Right lobe of liver (tissue), 6 donors: ENCODE measurements at regions not wholly inside any gene's neighbourhood (a gene's known extent, or its start where the extent isn't known, plus 50 kb on each side); places are given as distances from the start of the nearest gene placed in this dataset.

Experiments
- ATAC-seq, 4 donors: fragments of 200-7000 bp; cut with Tn5 transposase; one replicate each; pipeline ENCODE4 v1.9.1; 2020; ENCODE audit warnings: mild to moderate bottlenecking in 4 of 4, moderate library complexity in 4 of 4
- DNase-seq, 3 donors: peaks; one replicate each; pipeline ENCODE4 v3.0.0-alpha.2; 2020
- H3K27ac ChIP-seq, 3 donors: fragments of 200-600 bp; one replicate each; pipeline ENCODE4 v1.8.0; 2022
- H3K27me3 ChIP-seq, 2 donors: fragments of 200-600 bp; one replicate each; pipeline ENCODE4 v1.8.0; 2022
- H3K36me3 ChIP-seq, 4 donors: fragments of 200-600 bp; sonication (generic) in 1 of 4; one replicate each; pipeline versions ENCODE4 v1.5.1 to v1.8.0; 2017 to 2022; ENCODE audit warnings: control low read depth in 1 of 4
- H3K4me1 ChIP-seq, 4 donors: fragments of 200-600 bp; sonication (generic) in 1 of 4; one replicate each; pipeline versions ENCODE4 v1.5.1 to v1.8.0; 2017 to 2022; ENCODE audit warnings: control low read depth in 1 of 4
- H3K4me3 ChIP-seq, 3 donors: fragments of 200-600 bp; one replicate each; pipeline ENCODE4 v1.8.0; 2022
- H3K9me3 ChIP-seq, 4 donors: fragments of 200-600 bp; sonication (generic) in 1 of 4; one replicate each; pipeline versions ENCODE4 v1.5.1 to v1.8.0; 2017 to 2022; ENCODE audit warnings: control low read depth in 1 of 4
- POLR2A ChIP-seq: fragments of 450-650 bp; IDR thresholded peaks from one replicate; pipeline ENCODE4 v1.6.1; 2017; ENCODE audit warnings: antibody characterized with exemption, mild to moderate bottlenecking
- WGBS: methylation state at CpG from one replicate; pipeline ENCODE4 v1.1.6; 2018; ENCODE audit warnings: low coverage, low lambda C conversion rate; ENCODE audit not compliant: insufficient coverage; ENCODE audit errors: missing lambda C conversion rate; 5-methylcytosine and 5-hydroxymethylcytosine counted together
- intact Hi-C, 2 donors: fragments of 100-400 bp; cut with DNase I; formaldehyde crosslinking; loops; one replicate each; pipeline versions ENCODE4 v1.11.2 to v1.14.1; 2022
- TF ChIP-seq, protein P1 (sequence below), 4 donors: fragments of 200-600 bp in 3 of 4; fragments of 450-650 bp in 1 of 4; IDR thresholded peaks; one replicate each; pipeline versions ENCODE4 v1.5.1 to v1.8.0; 2016 to 2022; ENCODE audit warnings: antibody characterized with exemption in 4 of 4, mild to moderate bottlenecking in 2 of 4
- donor health status: DM: no; HTN: yes; CAD: no.
- donor health status: DM: no; HTN: no; CAD: no.
- donor health status: DM: no; HTN: no; CAD: no.
- donor health status: DM: no; HTN: yes; CAD: no.
- donor health status: DM: no; HTN: yes; CAD: no.

DNA sequence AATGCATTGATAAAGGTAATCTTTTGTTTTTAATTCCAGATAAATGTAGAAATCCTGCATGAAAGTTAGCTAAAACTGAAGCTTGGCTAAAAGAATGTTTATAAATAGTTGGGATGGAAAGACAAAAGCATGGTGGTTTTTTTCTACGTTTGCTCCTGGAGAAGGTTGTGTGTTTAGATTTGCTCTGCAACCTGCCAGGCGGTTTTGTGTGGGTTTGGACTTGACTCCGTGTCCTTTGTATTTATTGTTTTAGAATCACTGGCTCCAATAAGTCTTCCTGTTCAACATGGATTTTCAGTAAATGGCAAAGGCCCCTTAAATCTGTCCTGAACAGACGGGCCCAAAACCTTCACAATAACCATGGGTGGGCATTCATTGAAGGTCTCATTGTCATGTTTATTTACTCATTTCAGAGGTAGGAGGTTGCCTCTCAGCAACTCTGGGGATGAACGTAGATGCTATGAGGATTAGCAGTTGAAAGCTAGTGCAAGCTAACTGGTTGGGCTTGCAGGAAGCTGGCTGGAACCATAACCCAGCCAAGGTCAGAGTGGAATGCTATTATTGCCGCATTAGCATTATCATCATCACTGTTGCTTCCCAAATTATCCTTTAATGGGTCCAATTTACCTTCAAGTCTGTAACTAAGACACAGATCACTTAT lies 60.6 kb upstream of the ADAMTS9 start:
- no peaks in the 10 kb centered on the region for H3K9me3 ChIP-seq
- H3K27me3 ChIP-seq, result no peaks in the 10 kb centered on the region
- intact Hi-C loops, result no loop called here
- TF ChIP-seq POLR2A, result no peak
- TF ChIP-seq, protein P1, sequence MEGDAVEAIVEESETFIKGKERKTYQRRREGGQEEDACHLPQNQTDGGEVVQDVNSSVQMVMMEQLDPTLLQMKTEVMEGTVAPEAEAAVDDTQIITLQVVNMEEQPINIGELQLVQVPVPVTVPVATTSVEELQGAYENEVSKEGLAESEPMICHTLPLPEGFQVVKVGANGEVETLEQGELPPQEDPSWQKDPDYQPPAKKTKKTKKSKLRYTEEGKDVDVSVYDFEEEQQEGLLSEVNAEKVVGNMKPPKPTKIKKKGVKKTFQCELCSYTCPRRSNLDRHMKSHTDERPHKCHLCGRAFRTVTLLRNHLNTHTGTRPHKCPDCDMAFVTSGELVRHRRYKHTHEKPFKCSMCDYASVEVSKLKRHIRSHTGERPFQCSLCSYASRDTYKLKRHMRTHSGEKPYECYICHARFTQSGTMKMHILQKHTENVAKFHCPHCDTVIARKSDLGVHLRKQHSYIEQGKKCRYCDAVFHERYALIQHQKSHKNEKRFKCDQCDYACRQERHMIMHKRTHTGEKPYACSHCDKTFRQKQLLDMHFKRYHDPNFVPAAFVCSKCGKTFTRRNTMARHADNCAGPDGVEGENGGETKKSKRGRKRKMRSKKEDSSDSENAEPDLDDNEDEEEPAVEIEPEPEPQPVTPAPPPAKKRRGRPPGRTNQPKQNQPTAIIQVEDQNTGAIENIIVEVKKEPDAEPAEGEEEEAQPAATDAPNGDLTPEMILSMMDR (IDR thresholded peaks at IDR 0.05), result no peak
- no peak overlapping the region for H3K27ac ChIP-seq
- no peak for ATAC-seq
- no peaks in the 10 kb centered on the region for H3K36me3 ChIP-seq
- 62% methylated on average over 5 of the region's 6 CpGs for WGBS
- no peak overlapping the region for H3K4me3 ChIP-seq
- H3K4me1 ChIP-seq, result no peaks in the 10 kb centered on the region
- DNase-seq, result no peak

DNA sequence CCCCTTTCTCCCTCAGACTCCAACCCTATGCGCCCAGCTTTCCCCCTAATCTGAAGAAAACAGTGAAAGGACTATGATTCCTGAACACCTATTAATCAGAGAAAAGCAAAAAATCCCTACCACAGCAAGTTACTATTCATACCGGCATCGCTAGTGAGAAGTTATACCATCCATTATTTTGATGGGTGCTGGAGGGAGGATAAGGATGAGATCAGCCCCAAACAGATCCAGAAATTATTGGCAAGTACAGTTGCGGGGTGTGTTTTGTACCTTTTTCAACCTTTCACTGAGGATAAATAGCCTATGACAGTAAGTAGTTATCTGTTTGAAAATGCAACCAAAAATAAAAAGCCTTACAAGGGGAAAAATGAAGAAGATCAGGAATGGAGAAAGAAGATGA lies 59.9 kb upstream of the ADAMTS9 start:
- no peaks in the 10 kb centered on the region for H3K36me3 ChIP-seq
- ATAC-seq (no peak), DNase-seq (no peak)
- TF ChIP-seq, protein P1 (IDR thresholded peaks at IDR 0.05), result no peak
- no peak for TF ChIP-seq POLR2A
- no peak overlapping the region for H3K4me3 ChIP-seq
- H3K27me3 ChIP-seq, result no peaks in the 10 kb centered on the region
- H3K9me3 ChIP-seq, result no peaks in the 10 kb centered on the region
- no peaks in the 10 kb centered on the region for H3K4me1 ChIP-seq
- intact Hi-C loops, result no loop called here
- 74% methylated on average over 4 of the region's 4 CpGs for WGBS
- H3K27ac ChIP-seq, result no peak overlapping the region

DNA sequence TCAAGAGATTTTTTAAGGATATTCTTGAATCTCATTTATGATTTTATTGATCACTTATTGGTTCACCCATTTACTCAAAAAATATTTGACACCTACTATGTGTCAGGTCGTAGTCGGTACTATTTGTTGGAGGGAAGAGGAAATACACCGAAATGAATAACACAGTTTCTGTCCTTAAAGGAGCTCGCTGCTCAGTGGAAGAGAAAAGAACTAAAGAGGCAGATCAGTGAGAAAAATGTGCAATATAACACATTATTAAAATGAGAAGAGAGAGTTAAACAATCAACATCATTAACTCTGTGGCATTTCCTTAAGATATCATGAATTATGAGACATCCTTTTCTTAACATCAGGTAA lies 56.1 kb upstream of the ADAMTS9 start:
- no peaks in the 10 kb centered on the region for H3K4me1 ChIP-seq
- DNase-seq, result no peak
- TF ChIP-seq POLR2A, result no peak
- TF ChIP-seq, protein P1 (IDR thresholded peaks at IDR 0.05), result no peak
- no peaks in the 10 kb centered on the region for H3K27me3 ChIP-seq
- no peak for ATAC-seq
- H3K27ac ChIP-seq, result no peak overlapping the region
- no peaks in the 10 kb centered on the region for H3K36me3 ChIP-seq
- 60% methylated on average over 4 of the region's 4 CpGs for WGBS
- no peak overlapping the region for H3K4me3 ChIP-seq
- intact Hi-C loops, result no loop called here
- H3K9me3 ChIP-seq, result no peaks in the 10 kb centered on the region

DNA sequence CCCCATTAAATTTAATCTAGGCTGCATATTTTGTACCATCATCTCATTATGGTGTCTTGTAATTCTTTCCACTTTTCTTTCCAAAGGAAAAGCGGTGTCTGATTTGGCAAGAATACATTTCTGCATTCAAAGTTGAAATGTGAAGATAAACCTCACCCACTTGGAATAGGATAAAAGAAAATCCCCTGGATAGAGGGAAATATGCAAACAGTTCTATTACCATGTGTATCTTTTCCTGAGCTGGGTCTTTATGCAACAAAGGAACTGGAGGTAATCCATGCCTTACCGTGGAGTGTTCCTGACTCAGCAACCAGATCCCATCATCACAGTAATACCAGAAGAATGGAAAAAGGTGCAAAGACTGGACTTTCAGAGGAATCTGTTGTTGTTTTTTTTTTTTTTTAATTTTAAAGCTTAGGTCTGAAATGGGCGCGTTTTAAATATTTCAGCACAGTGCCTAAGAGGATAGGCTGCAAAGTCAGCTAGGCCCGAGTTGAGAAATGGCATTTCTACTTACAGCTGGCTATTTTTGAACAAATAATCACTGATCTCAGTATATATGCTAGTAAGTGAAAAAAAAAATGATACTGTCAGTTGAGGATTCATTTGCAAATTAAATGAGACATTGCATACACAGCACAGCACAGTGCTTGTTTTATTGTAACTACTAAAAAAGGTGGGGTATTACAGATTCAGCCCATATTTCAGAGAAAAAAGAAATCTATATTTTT lies 55.5 kb upstream of the ADAMTS9 start:
- Histone ChIP-seq H3K36me3 (no peaks in the 10 kb centered on the region), H3K9me3 (no peaks in the 10 kb centered on the region), H3K27ac (no peak overlapping the region), H3K27me3 (no peaks in the 10 kb centered on the region), H3K4me1 (no peaks in the 10 kb centered on the region), H3K4me3 (no peak overlapping the region)
- intact Hi-C loops, result no loop called here
- ATAC-seq (no peak), DNase-seq (no peak)
- TF ChIP-seq POLR2A, result no peak
- TF ChIP-seq, protein P1 (IDR thresholded peaks at IDR 0.05), result no peak
- 68% methylated on average over 5 of the region's 5 CpGs for WGBS
